ENCODE measurements at regions not wholly inside any gene's neighbourhood (a gene's known extent, or its start where the extent isn't known, plus 50 kb on each side); places are given as distances from the start of the nearest gene placed in this dataset.

GRCh38 chr12:84422340-84422739, 490.3 kb downstream of the SLC6A15 start:
- TF ChIP-seq POLR2AphosphoS5 (IDR thresholded peaks at IDR 0.05; ENCODE audit: low read depth, low read length), result no peak
- no peak for TF ChIP-seq POLR2A (IDR thresholded peaks at IDR 0.05; ENCODE audit: low read depth, low read length)
- no peak for TF ChIP-seq TAF1 (IDR thresholded peaks at IDR 0.05; ENCODE audit: borderline replicate concordance, low read depth, low read length)
